LoVo (cell line): ENCODE measurements at regions not wholly inside any gene's neighbourhood (a gene's known extent, or its start where the extent isn't known, plus 50 kb on each side); places are given as distances from the start of the nearest gene placed in this dataset.

Source experiments
- DNase-seq: peaks from one replicate; pipeline ENCODE4 v3.0.0-alpha.2; 2016; ENCODE audit warnings: low spot score

GRCh38 chr21:24895885-24896734 is 711.2 kb downstream of the MRPL39 start:
- no peak for DNase-seq

GRCh38 chr21:24894324-24894723 is 713.0 kb downstream of the MRPL39 start:
- DNase-seq: no peak

GRCh38 chr21:24890021-24890420 is 717.3 kb downstream of the MRPL39 start:
- no peak for DNase-seq

GRCh38 chr21:24881506-24881905 is 725.8 kb downstream of the MRPL39 start:
- no peak for DNase-seq

- DNase-seq: no peak
Observed at GRCh38 chr21:24870633-24871032, 736.6 kb downstream of the MRPL39 start.

GRCh38 chr21:24869862-24870261 is 737.4 kb downstream of the MRPL39 start:
- DNase-seq: no peak

- DNase-seq: no peak
Observed at GRCh38 chr21:24868117-24868516, 739.2 kb downstream of the MRPL39 start.

GRCh38 chr21:24861471-24861870 is 745.8 kb downstream of the MRPL39 start:
- no peak for DNase-seq

GRCh38 chr21:24856326-24856725 is 751.0 kb downstream of the MRPL39 start:
- DNase-seq: no peak

GRCh38 chr21:24852610-24853195 is 754.6 kb downstream of the MRPL39 start:
- DNase-seq: no peak

GRCh38 chr21:24850121-24850520 is 757.2 kb downstream of the MRPL39 start:
- no peak for DNase-seq

- DNase-seq: no peak
Observed at GRCh38 chr21:24844671-24845070, 762.6 kb downstream of the MRPL39 start.

GRCh38 chr21:24840287-24840686 is 767.0 kb downstream of the MRPL39 start:
- no peak for DNase-seq

- DNase-seq: no peak
Observed at GRCh38 chr21:24832961-24833360, 774.3 kb downstream of the MRPL39 start.

- no peak for DNase-seq
Observed at GRCh38 chr21:24829397-24829796, 777.9 kb downstream of the MRPL39 start.

GRCh38 chr21:24826822-24827221 is 780.5 kb downstream of the MRPL39 start:
- no peak for DNase-seq

GRCh38 chr21:24825348-24825747 is 781.9 kb downstream of the MRPL39 start:
- no peak for DNase-seq

GRCh38 chr21:24824209-24824608 is 783.1 kb downstream of the MRPL39 start:
- DNase-seq: no peak

- DNase-seq: no peak
Observed at GRCh38 chr21:24823247-24823646, 784.0 kb downstream of the MRPL39 start.

GRCh38 chr21:24785033-24785432 is 822.2 kb downstream of the MRPL39 start:
- DNase-seq: no peak

- DNase-seq: no peak
Observed at GRCh38 chr21:24781146-24781545, 826.1 kb downstream of the MRPL39 start.

GRCh38 chr21:24759348-24760075 is 847.8 kb downstream of the MRPL39 start:
- no peak for DNase-seq

- DNase-seq: no peak
Observed at GRCh38 chr21:24738063-24738462, 869.2 kb downstream of the MRPL39 start.
